ENCODE measurements at regions not wholly inside any gene's neighbourhood (a gene's known extent, or its start where the extent isn't known, plus 50 kb on each side); places are given as distances from the start of the nearest gene placed in this dataset.
"Not testable (repeated sequence)": the region's sequence is repeated elsewhere in the genome, so short reads cannot be mapped to it uniquely, and the experiment has no call there.

DNA sequence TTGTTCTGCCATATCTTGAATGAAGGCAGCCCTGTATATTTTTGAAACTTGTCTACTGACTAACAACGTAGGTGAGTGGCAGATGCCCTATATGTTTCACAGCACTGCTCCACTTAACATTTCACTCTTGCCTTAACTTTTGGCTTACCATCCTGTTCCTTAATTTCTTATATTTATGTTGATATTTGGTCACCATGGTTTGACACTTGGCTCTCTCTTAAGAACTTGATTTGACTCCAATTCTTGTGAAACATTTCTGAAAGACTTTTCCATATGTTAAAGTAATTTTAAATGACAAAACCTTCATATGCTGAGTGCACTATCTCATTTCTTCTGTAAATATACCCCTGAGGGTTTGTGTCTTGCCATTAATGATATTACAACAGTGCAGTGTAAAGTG is 434.3 kb upstream of the IMPG1 start:
- Histone ChIP-seq H3K9ac (ENCODE audit: low read depth in 1 of 2, low read length in 2 of 2) (no peak overlapping the region), H3K4me3 (ENCODE audit: low read depth in 1 of 3, low read length in 3 of 3) (no peak overlapping the region), H3K4me1 (ENCODE audit: control insufficient read depth in 4 of 4, insufficient read depth in 4 of 4, low read length in 3 of 4) (no peaks in the 10 kb centered on the region), H3K36me3 (ENCODE audit: control insufficient read depth in 4 of 4, insufficient read depth in 3 of 4, low read depth in 1 of 4, low read length in 3 of 4) (no peaks in the 10 kb centered on the region), H3K27ac (ENCODE audit: low read depth in 1 of 2, low read length in 2 of 2) (no peak overlapping the region), H3K27me3 (ENCODE audit: control insufficient read depth in 4 of 4, insufficient read depth in 4 of 4, low read length in 3 of 4) (no peaks in the 10 kb centered on the region), H3K9me3 (ENCODE audit: control insufficient read depth in 4 of 4, low read length in 3 of 4) (no peaks in the 10 kb centered on the region)
- TF ChIP-seq EGR1 (IDR thresholded peaks at IDR 0.05; ENCODE audit: low read depth in 2 of 2) (no peak), HNF4G (IDR thresholded peaks at IDR 0.05) (no peak), NR2F2 (IDR thresholded peaks at IDR 0.05) (no peak), YY1 (IDR thresholded peaks at IDR 0.05) (no peak), RXRA (IDR thresholded peaks at IDR 0.05) (no peak), JUND (IDR thresholded peaks at IDR 0.05) (no peak), TAF1 (conservative IDR thresholded peaks at IDR 0.05) (no peak)
- TF ChIP-seq, protein P1, sequence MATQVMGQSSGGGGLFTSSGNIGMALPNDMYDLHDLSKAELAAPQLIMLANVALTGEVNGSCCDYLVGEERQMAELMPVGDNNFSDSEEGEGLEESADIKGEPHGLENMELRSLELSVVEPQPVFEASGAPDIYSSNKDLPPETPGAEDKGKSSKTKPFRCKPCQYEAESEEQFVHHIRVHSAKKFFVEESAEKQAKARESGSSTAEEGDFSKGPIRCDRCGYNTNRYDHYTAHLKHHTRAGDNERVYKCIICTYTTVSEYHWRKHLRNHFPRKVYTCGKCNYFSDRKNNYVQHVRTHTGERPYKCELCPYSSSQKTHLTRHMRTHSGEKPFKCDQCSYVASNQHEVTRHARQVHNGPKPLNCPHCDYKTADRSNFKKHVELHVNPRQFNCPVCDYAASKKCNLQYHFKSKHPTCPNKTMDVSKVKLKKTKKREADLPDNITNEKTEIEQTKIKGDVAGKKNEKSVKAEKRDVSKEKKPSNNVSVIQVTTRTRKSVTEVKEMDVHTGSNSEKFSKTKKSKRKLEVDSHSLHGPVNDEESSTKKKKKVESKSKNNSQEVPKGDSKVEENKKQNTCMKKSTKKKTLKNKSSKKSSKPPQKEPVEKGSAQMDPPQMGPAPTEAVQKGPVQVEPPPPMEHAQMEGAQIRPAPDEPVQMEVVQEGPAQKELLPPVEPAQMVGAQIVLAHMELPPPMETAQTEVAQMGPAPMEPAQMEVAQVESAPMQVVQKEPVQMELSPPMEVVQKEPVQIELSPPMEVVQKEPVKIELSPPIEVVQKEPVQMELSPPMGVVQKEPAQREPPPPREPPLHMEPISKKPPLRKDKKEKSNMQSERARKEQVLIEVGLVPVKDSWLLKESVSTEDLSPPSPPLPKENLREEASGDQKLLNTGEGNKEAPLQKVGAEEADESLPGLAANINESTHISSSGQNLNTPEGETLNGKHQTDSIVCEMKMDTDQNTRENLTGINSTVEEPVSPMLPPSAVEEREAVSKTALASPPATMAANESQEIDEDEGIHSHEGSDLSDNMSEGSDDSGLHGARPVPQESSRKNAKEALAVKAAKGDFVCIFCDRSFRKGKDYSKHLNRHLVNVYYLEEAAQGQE (IDR thresholded peaks at IDR 0.05), result no peak
- TF ChIP-seq, protein P2, sequence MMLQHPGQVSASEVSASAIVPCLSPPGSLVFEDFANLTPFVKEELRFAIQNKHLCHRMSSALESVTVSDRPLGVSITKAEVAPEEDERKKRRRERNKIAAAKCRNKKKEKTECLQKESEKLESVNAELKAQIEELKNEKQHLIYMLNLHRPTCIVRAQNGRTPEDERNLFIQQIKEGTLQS (IDR thresholded peaks at IDR 0.05), result no peak
- no peak for DNase-seq (ENCODE audit: low spot score)
- 62% methylated on average over 1 of the region's 1 CpG for WGBS

DNA sequence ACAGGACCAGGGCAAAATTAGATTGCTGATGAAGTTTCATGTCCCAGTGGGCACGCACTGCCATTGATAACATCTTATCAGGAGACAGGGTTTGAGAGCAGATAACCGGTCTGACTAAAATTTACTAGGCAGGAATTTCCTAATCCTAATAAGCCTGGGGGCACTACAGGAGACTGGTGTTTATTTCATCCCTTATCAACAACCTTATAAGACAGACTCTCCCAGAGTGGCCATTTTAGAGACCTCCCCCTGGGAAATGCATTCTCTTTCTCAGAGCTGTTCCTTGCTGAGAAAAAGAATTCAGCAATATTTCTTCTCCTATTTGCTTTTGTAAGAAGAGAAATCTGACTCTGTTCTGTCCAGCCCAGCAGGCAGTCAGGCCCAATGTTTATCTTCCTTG is 423.4 kb upstream of the IMPG1 start:
- 89% methylated on average over 2 of the region's 2 CpGs for WGBS
- H3K9me3 ChIP-seq (ENCODE audit: control insufficient read depth in 4 of 4, low read length in 3 of 4), result peaks cover 0 to 8% (median 5%) of the 10 kb centered on the region in 4 donors

DNA sequence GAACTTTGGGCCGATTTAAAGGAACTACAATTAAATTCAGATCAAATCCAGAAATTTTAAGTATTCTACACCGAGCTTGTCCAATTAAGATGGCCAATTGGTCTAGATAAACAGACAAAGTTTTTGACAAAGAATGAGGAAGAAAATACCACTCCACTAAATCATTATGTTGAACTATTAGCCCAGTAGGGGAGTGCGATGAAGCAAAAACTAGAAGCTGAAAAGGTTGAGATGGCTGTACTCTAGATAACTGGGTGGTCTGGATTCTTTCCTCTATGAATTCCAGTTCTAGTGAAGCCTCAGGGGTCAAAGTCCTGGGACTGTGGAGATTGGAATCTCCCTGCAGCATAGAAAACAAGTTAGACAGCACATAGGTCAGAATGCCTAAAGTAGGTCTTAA is 418.9 kb upstream of the IMPG1 start:
- H3K9me3 ChIP-seq (ENCODE audit: control insufficient read depth in 4 of 4, low read length in 3 of 4); H3K27ac ChIP-seq (ENCODE audit: low read depth in 1 of 2, low read length in 2 of 2): not testable (repeated sequence)
- 76% methylated on average over 3 of the region's 3 CpGs for WGBS

More for the DNA sequence above, 423.4 kb upstream of the IMPG1 start:
- Histone ChIP-seq H3K4me1 (ENCODE audit: control insufficient read depth in 4 of 4, insufficient read depth in 4 of 4, low read length in 3 of 4) (no peaks in the 10 kb centered on the region), H3K9ac (ENCODE audit: low read depth in 1 of 2, low read length in 2 of 2) (no peak overlapping the region), H3K36me3 (ENCODE audit: control insufficient read depth in 4 of 4, insufficient read depth in 3 of 4, low read depth in 1 of 4, low read length in 3 of 4) (no peaks in the 10 kb centered on the region), H3K4me3 (ENCODE audit: low read depth in 1 of 3, low read length in 3 of 3) (no peak overlapping the region), H3K27me3 (ENCODE audit: control insufficient read depth in 4 of 4, insufficient read depth in 4 of 4, low read length in 3 of 4) (peaks cover 0 to 4% (median 0%) of the 10 kb centered on the region in 4 donors), H3K27ac (ENCODE audit: low read depth in 1 of 2, low read length in 2 of 2) (no peak overlapping the region)
- no peak for DNase-seq (ENCODE audit: low spot score)
- TF ChIP-seq MAX (IDR thresholded peaks at IDR 0.05) (no peak), FOXA1 (IDR thresholded peaks at IDR 0.05) (no peak)

GRCh38 chr6:76490456-76490855 is 418.0 kb upstream of the IMPG1 start:
- DNase-seq (ENCODE audit: low spot score), result no peak
- Histone ChIP-seq H3K27me3 (ENCODE audit: control insufficient read depth in 4 of 4, insufficient read depth in 4 of 4, low read length in 3 of 4) (peaks cover 0 to 4% (median 0%) of the 10 kb centered on the region in 4 donors), H3K9ac (ENCODE audit: low read depth in 1 of 2, low read length in 2 of 2) (no peak overlapping the region), H3K27ac (ENCODE audit: low read depth in 1 of 2, low read length in 2 of 2) (no peak overlapping the region), H3K4me3 (ENCODE audit: low read depth in 1 of 3, low read length in 3 of 3) (no peak overlapping the region), H3K4me1 (ENCODE audit: control insufficient read depth in 4 of 4, insufficient read depth in 4 of 4, low read length in 3 of 4) (no peaks in the 10 kb centered on the region), H3K36me3 (ENCODE audit: control insufficient read depth in 4 of 4, insufficient read depth in 3 of 4, low read depth in 1 of 4, low read length in 3 of 4) (no peaks in the 10 kb centered on the region), H3K9me3 (ENCODE audit: control insufficient read depth in 4 of 4, low read length in 3 of 4) (peaks cover 0 to 8% (median 3%) of the 10 kb centered on the region in 4 donors)
- TF ChIP-seq, protein P3, sequence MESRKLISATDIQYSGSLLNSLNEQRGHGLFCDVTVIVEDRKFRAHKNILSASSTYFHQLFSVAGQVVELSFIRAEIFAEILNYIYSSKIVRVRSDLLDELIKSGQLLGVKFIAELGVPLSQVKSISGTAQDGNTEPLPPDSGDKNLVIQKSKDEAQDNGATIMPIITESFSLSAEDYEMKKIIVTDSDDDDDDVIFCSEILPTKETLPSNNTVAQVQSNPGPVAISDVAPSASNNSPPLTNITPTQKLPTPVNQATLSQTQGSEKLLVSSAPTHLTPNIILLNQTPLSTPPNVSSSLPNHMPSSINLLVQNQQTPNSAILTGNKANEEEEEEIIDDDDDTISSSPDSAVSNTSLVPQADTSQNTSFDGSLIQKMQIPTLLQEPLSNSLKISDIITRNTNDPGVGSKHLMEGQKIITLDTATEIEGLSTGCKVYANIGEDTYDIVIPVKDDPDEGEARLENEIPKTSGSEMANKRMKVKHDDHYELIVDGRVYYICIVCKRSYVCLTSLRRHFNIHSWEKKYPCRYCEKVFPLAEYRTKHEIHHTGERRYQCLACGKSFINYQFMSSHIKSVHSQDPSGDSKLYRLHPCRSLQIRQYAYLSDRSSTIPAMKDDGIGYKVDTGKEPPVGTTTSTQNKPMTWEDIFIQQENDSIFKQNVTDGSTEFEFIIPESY (IDR thresholded peaks at IDR 0.05), result no peak
- TF ChIP-seq FOXA2 (IDR thresholded peaks at IDR 0.05), result no peak
- TF ChIP-seq HNF4G (IDR thresholded peaks at IDR 0.05), result no peak
- no peak for TF ChIP-seq JUND (IDR thresholded peaks at IDR 0.05)
- no peak for TF ChIP-seq SP1 (IDR thresholded peaks at IDR 0.05)
- TF ChIP-seq YY1 (IDR thresholded peaks at IDR 0.05), result no peak
- TF ChIP-seq EGR1 (IDR thresholded peaks at IDR 0.05; ENCODE audit: low read depth in 2 of 2), result no peak
- no peak for TF ChIP-seq MAX (IDR thresholded peaks at IDR 0.05)
- TF ChIP-seq TAF1 (conservative IDR thresholded peaks at IDR 0.05), result no peak
- no peak for TF ChIP-seq RXRA (IDR thresholded peaks at IDR 0.05)
- TF ChIP-seq, protein P2 (IDR thresholded peaks at IDR 0.05), result no peak
- no peak for TF ChIP-seq FOXA1 (IDR thresholded peaks at IDR 0.05)
- no peak for TF ChIP-seq NR2F2 (IDR thresholded peaks at IDR 0.05)
- no peak for TF ChIP-seq RAD21 (IDR thresholded peaks at IDR 0.05)
- TF ChIP-seq GABPA (IDR thresholded peaks at IDR 0.05 in 1 of 2, conservative IDR thresholded peaks at IDR 0.05 in 1 of 2), result no peak

More for the DNA sequence above, 418.9 kb upstream of the IMPG1 start:
- H3K4me1 ChIP-seq (ENCODE audit: control insufficient read depth in 4 of 4, insufficient read depth in 4 of 4, low read length in 3 of 4); DNase-seq (ENCODE audit: low spot score); H3K36me3 ChIP-seq (ENCODE audit: control insufficient read depth in 4 of 4, insufficient read depth in 3 of 4, low read depth in 1 of 4, low read length in 3 of 4); H3K27me3 ChIP-seq (ENCODE audit: control insufficient read depth in 4 of 4, insufficient read depth in 4 of 4, low read length in 3 of 4); H3K4me3 ChIP-seq (ENCODE audit: low read depth in 1 of 3, low read length in 3 of 3); H3K9ac ChIP-seq (ENCODE audit: low read depth in 1 of 2, low read length in 2 of 2): not testable (repeated sequence)

Measured in liver (tissue), 7 donors.